NCI-H1694 (cell line): ENCODE measurements at regions not wholly inside any gene's neighbourhood (a gene's known extent, or its start where the extent isn't known, plus 50 kb on each side); places are given as distances from the start of the nearest gene placed in this dataset.

Source experiments
- DNase-seq: peaks from one replicate; lab custom pipeline; 2025; lab: John Stamatoyannopoulos, UW

DNA sequence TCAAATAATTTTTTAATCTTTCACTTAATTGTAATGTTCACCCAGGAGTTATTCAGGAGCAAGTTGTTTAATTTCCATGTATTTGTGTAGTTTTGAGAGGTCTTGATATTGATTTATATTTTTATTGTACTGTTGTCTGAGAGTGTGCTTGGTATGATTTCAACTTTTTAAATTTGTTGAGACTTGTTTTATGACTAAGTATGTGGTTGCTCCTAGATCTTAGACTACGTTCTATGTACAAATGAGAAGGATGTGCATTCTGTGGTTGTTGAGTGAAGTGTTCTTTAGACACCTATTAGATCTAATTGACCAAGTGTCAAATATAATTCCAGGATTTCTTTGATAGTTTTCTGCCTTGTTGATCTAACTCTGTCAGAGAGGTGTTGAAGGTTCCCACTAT is 353.3 kb upstream of the GNPDA2 start:
- no peak for DNase-seq

- no peak for DNase-seq
Measured at GRCh38 chr4:45078201-45078600, 351.8 kb upstream of the GNPDA2 start.

GRCh38 chr4:45072981-45073380 is 346.6 kb upstream of the GNPDA2 start:
- no peak for DNase-seq

DNA sequence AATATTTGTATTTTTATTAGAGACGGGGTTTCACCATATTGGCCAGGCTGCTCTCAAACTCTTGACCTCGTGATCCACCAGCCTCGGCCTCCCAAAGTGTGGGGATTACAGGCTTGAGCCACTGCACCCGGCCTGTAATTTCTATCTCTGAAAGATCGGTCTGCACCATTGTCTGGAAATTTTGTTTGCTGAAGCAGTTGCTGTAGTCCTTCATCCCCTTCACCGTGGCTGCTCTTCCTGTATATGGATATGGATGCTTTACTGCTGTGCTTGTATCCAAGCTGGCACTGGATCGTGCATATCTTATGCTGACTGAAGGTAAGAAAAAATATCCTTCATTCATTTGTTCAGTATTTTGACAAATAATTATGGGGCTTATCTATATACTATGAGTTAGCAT is 338.4 kb upstream of the GNPDA2 start:
- DNase-seq: no peak

- peak; percentile 61 for DNase-seq
Measured at GRCh38 chr4:45063696-45064095, 337.3 kb upstream of the GNPDA2 start.

DNA sequence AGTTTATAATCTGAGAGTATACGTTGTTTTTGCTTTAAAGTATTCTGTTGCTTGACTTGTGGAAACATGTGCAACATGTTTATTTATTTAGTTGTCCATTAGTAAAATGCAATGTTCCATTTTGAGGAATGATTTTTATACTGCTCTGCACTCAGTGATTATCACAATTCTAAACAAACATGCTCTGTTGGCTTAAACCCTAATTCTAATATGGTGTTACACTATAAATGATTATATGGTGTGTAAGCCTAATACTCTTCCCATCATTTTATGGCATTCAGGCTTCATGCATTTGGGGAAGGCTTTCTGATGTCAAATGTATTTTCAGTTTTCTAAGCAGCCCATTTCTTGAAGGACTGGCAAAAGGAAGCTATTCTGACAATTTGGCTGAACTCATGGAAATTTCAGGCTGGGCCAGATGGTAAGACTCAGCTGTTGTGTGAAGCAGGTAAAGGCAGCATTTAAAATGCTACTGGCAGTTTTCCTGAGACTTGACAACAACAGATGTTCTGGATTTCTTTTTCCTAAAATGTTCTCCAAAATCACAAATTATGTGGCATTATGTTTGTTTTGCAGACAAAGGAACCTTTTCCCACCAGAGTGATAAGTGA is 336.7 kb upstream of the GNPDA2 start:
- DNase-seq: peak; percentile 83

DNA sequence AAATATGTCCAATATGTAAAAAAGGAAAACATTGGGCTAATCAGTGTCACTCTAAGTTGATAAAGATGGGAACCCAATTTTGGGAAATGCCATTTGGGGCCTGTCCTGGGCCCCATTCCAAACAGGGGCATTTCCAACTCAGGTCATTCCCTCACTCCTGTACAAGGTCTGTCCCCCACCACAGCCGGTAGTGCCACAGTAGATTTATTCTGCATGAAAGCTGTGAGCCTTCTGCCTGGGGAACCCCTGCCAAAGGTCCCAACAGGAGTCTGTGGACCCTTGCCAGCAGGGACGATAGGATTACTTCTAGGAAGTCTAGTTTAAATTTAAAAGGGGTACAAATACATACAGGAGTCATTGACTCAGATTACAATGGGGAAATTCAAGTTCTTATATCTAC is 317.6 kb upstream of the GNPDA2 start:
- no peak for DNase-seq

DNA sequence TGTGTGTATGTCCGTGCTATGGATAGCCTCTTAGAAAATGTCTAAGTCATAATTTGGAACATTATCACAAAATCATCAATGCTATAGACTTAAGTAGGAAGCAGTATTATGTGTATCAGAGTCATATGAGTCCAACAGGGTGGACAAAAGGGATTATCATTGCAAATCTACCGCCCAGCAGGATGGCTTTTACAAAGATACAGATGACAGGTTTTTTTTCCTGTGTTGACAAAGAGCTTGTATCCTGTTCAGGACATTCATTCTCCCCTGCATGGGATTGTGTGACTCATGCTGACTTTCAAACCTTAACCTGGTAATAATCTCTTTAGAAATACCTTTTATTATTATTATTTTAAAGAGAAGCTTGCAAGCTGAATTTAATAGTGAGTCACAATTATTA is 310.3 kb upstream of the GNPDA2 start:
- DNase-seq: no peak

DNA sequence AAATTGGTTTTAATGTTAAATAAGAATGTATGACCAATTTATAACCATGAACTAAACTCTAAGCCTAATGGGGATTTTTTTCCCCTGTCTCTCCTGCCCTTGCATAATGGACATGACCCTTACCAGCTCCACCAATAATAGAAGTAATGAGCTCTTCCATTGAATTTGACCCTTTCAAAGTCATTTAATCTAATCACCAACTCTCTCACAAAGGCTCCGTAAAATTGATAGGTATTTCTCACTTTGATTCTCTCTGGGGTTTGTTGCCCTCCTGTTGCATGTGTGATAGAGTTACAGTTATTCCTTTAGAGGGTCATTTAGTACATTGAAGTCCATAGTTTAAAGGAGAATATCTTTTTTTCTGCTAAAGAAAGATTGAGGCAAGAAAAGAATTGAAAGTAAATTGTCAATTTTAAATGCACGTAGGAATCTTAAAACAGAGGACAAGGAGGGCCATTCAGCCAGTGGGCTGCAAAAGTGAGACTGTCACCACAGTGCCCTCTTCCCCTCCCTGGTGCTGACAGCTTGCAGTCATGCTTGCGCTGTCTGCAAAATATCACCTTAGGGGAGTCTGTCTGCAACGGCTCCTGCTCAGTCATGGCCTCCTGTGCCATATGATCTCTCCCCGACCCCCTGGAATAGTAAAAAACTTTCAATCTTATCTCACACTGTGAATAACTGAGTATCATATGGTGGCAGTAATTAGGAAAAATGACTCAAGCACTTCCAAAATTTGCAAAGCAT is 307.5 kb upstream of the GNPDA2 start:
- DNase-seq: no peak

GRCh38 chr4:45030059-45030458 is 303.7 kb upstream of the GNPDA2 start:
- DNase-seq: no peak

DNA sequence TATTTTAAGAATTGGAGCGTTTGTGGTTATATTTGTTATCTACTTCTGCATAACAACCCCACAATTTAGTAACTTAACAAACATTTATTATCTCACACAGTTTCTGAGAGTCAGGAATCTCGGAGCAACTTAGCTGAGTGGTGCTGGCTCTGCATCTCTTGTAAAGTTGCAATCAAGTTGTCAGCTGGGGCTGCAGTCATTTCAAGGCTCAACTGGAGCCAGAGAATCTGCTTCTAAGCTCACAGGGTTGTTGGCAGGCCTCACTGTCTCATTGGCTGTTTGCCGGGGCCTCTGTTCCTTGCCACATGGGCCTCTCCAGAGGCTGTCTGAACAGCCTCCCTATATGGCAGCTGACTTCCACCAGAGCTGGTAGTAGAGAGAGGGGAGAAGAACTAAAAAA is 281.2 kb upstream of the GNPDA2 start:
- DNase-seq: no peak

- DNase-seq: no peak
Measured at GRCh38 chr4:45006078-45006477, 279.7 kb upstream of the GNPDA2 start.

- DNase-seq: no peak
Measured at GRCh38 chr4:45004847-45005565, 278.6 kb upstream of the GNPDA2 start.

DNA sequence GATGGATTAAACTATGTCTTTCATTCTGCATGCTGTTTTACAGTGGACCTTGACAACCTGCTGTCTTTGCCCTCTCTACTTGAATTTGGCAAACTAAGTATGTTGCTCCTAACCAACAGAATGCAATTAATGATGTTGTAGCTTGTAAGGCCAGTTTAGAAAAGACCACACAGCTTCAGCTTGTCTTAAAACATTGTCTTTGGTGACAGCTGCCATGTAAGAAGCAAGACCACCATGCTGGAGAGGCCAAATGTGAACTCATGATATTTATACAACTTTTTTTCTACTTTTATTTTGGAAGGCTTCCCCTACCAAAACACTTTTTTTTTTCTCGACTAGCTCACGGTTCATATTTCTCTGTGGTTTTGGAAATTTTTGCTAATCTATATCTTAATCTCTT is 278.0 kb upstream of the GNPDA2 start:
- DNase-seq: no peak

DNA sequence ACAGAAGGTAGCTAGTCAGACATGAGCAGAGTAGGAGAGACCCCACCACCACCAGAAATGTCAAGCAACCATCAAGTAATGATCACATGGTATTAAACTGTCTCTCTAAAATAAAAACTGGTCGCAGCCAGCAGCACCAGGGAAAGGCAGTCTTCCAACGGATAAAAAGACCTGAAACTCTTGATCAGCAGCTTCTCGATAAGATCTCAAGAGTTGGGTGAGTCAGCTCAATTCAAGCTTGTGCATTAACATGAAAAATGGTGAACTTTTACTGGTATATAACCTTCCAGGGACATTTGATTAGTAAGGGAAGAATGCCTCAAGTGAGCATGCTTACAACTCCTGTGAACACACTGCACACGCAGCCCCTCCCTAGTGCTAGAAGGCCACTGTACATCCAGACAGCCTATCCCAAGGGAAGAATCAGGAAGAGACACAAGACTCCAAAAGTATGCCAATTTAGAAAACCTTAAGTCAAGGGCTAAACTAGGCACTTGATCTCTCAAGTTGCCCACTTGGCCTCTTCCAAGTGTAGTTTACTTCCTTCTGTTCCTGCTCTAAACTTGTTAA is 270.0 kb upstream of the GNPDA2 start:
- no peak for DNase-seq

GRCh38 chr4:44988011-44988410 is 261.7 kb upstream of the GNPDA2 start:
- DNase-seq: peak; percentile 11

- DNase-seq: no peak
Measured at GRCh38 chr4:44985938-44986337, 259.6 kb upstream of the GNPDA2 start.

GRCh38 chr4:44985152-44985551 is 258.8 kb upstream of the GNPDA2 start:
- no peak for DNase-seq

DNA sequence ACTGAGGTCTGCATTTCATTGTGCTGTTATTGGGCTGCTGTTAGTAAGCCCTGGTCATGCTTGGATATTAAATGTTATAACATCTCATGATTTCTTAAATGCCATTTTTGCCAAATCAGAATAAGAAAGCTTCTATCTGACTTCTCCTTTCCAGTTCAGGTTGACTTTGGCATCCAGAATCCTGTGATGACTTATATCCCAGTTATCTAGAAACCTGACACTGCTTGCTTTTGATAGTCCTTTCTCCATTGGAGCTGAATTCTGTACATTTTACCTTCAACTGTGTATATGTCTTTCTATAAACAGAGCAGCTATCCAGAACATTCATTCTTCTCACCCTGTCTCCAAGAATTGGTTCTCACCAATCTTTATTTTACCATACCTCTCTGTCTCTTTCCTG is 257.7 kb upstream of the GNPDA2 start:
- no peak for DNase-seq

DNA sequence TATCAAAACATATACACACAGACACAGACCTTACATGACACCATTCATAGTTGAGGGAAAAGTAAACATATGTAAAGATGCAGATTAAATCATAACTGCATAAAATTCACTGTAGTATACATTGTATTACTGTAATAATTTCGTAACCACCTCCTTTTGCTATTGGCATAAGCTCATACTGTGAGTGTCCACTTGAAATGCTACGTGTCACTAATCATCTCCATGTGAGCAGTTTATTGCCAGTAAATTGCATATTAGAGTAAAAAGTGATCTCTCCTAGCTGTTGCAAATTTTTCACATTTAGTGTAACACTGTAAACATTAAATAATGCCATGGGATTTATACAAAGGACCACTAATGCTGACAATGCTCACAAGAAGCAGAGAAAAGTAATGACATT is 256.7 kb upstream of the GNPDA2 start:
- DNase-seq: no peak

GRCh38 chr4:44978020-44978419 is 251.7 kb upstream of the GNPDA2 start:
- no peak for DNase-seq

DNA sequence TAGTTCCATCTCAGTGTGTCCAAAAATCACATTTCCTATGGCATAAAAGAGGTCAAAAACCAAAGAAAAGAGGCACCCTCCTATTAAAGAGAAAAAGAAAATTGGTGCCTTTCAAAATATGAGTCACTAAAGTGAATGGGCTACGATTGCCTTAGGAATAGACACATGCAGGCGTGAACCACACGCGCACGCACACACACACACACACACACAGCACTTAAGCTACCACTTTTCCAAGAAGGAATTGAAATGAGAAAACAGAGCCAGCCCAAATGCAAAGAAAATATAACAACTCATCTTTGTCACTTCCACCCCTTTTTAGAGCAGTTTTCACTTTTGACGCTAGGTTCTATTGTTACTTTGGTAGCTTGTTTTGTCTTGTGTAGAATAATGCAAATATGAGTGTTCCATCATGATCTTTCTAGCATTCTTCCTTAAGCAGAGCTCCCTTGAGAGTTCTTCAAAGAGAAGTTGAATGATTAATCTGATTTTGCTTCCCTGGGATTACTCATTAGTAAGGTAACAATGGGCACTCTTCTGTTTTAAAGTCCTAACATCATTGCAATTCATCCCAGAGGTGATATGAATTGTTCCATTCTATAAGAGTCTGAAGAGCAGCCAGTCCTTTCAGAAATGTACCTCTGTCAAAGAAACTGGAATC is 239.2 kb upstream of the GNPDA2 start:
- DNase-seq: no peak
